ENCODE measurements at regions not wholly inside any gene's neighbourhood (a gene's known extent, or its start where the extent isn't known, plus 50 kb on each side); places are given as distances from the start of the nearest gene placed in this dataset.

GRCh38 chrX:79084923-79085322 is 59.6 kb upstream of the GPR174 start:
- H3K4me1 ChIP-seq (ENCODE audit: insufficient read depth, low read length, poor library complexity, severe bottlenecking): peaks cover 5% of the 10 kb centered on the region
- no peaks in the 10 kb centered on the region for H4K20me1 ChIP-seq (ENCODE audit: insufficient read depth, low read length)
- no peaks in the 10 kb centered on the region for H3K9me2 ChIP-seq (ENCODE audit: insufficient read depth, low read length)
- BruUV-seq (replicated peaks): no TSS peak
- CTCF ChIA-PET (ENCODE audit: unreplicated experiment): no interaction called here
- TF ChIP-seq EZH2phosphoT487 (IDR thresholded peaks at IDR 0.05; ENCODE audit: borderline replicate concordance, low read depth, low read length) (no peak), CTCF (conservative IDR thresholded peaks at IDR 0.05; ENCODE audit: low read length) (no peak)
- no peaks in the 10 kb centered on the region for H3K79me2 ChIP-seq (ENCODE audit: insufficient read depth, low read depth, low read length)
- H3K4me3 ChIP-seq (ENCODE audit: low read depth, low read length, poor library complexity, severe bottlenecking): no peak overlapping the region
- no peaks in the 10 kb centered on the region for H3K9me3 ChIP-seq (ENCODE audit: low read length)
- intact Hi-C loops (cut with micrococcal nuclease; ENCODE audit: unreplicated experiment): loop anchor here (5.0 to 10.0 kb wide), 3 partner anchors 330 to 528 kb away; no protein-coding TSS in a partner anchor
- H3K36me3 ChIP-seq (ENCODE audit: insufficient read depth, low read length): no peaks in the 10 kb centered on the region
- no peak overlapping the region for H3K27ac ChIP-seq (ENCODE audit: low read depth, low read length, poor library complexity, severe bottlenecking)
- no peak for DNase-seq (ENCODE audit: low spot score)
- no peak overlapping the region for H3K4me2 ChIP-seq (ENCODE audit: low read length)
- POLR2A ChIA-PET: no interaction called here
- no peak overlapping the region for H2AFZ ChIP-seq (ENCODE audit: low read length)

- no peak for DNase-seq (ENCODE audit: low spot score)
- ChIA-PET POLR2A (no interaction called here), CTCF (ENCODE audit: unreplicated experiment) (no interaction called here)
- H3K36me3 ChIP-seq (ENCODE audit: insufficient read depth, low read length): no peaks in the 10 kb centered on the region
- H4K20me1 ChIP-seq (ENCODE audit: insufficient read depth, low read length): no peaks in the 10 kb centered on the region
- H3K27ac ChIP-seq (ENCODE audit: low read depth, low read length, poor library complexity, severe bottlenecking): no peak overlapping the region
- intact Hi-C loops (cut with micrococcal nuclease; ENCODE audit: unreplicated experiment): loop anchor here (10.0 kb wide), 1 partner anchor 335 kb away; no protein-coding TSS in a partner anchor
- no TSS peak for BruUV-seq (replicated peaks)
- H3K9me2 ChIP-seq (ENCODE audit: insufficient read depth, low read length): no peaks in the 10 kb centered on the region
- no peaks in the 10 kb centered on the region for H3K79me2 ChIP-seq (ENCODE audit: insufficient read depth, low read depth, low read length)
- no peak overlapping the region for H3K4me3 ChIP-seq (ENCODE audit: low read depth, low read length, poor library complexity, severe bottlenecking)
- TF ChIP-seq EZH2phosphoT487 (IDR thresholded peaks at IDR 0.05; ENCODE audit: borderline replicate concordance, low read depth, low read length) (no peak), CTCF (conservative IDR thresholded peaks at IDR 0.05; ENCODE audit: low read length) (no peak)
- no peaks in the 10 kb centered on the region for H3K4me1 ChIP-seq (ENCODE audit: insufficient read depth, low read length, poor library complexity, severe bottlenecking)
- H3K9me3 ChIP-seq (ENCODE audit: low read length): no peaks in the 10 kb centered on the region
- no peak overlapping the region for H3K4me2 ChIP-seq (ENCODE audit: low read length)
- H2AFZ ChIP-seq (ENCODE audit: low read length): no peak overlapping the region
Measured at GRCh38 chrX:79089896-79090584, 54.4 kb upstream of the GPR174 start.

DNA sequence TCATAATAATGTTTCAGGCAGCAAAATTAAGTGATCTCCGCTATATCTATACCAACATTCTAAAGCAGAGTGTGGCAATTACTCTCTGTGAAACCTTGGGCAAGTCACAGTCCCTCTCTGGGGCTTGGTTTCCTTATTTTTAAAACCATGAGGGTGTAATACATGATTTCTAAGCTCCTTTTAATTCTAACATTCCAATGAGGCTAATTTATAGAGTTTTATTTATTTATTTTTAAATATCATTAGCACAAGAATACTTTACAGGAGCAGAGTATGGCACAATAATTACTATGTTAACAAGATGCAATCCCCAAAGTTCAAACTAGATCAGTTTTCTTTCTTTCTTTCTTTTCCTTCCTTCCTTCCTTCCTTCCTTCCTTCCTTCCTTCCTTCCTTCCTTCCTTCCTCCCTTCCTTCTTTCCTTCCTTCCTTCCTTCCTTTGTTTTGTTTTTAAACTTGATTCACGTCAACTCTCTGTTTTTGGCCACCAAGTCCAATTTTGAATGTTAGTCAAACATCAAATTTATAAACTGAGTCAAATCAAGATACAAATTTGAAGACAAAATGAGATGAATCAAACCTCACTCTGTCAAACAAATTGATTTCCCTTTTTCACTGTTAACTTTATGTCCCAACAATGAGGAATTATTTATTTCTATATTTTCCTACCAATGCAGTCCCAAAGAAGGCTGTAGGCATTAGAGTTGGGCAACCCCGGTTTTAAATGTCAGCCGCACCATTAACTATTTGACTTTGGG is 50.2 kb upstream of the GPR174 start:
- Histone ChIP-seq H3K27ac (ENCODE audit: low read depth, low read length, poor library complexity, severe bottlenecking) (no peak overlapping the region), H3K4me1 (ENCODE audit: insufficient read depth, low read length, poor library complexity, severe bottlenecking) (no peaks in the 10 kb centered on the region), H3K4me3 (ENCODE audit: low read depth, low read length, poor library complexity, severe bottlenecking) (no peak overlapping the region), H2AFZ (ENCODE audit: low read length) (no peak overlapping the region), H3K36me3 (ENCODE audit: insufficient read depth, low read length) (no peaks in the 10 kb centered on the region), H3K9me2 (ENCODE audit: insufficient read depth, low read length) (no peaks in the 10 kb centered on the region), H3K4me2 (ENCODE audit: low read length) (no peak overlapping the region), H4K20me1 (ENCODE audit: insufficient read depth, low read length) (no peaks in the 10 kb centered on the region), H3K9me3 (ENCODE audit: low read length) (no peaks in the 10 kb centered on the region), H3K79me2 (ENCODE audit: insufficient read depth, low read depth, low read length) (no peaks in the 10 kb centered on the region)
- ChIA-PET CTCF (ENCODE audit: unreplicated experiment) (no interaction called here), POLR2A (interaction anchor here (0.7 to 1.1 kb wide), 2 partner anchors 14 to 271 kb away, joined by 3 read pairs; no protein-coding TSS in a partner anchor)
- BruUV-seq (replicated peaks): no TSS peak
- TF ChIP-seq CTCF (conservative IDR thresholded peaks at IDR 0.05; ENCODE audit: low read length) (no peak), EZH2phosphoT487 (IDR thresholded peaks at IDR 0.05; ENCODE audit: borderline replicate concordance, low read depth, low read length) (no peak)
- no peak for DNase-seq (ENCODE audit: low spot score)
- intact Hi-C loops (cut with micrococcal nuclease; ENCODE audit: unreplicated experiment): no loop called here
